HepG2 (cell line): ENCODE measurements at regions not wholly inside any gene's neighbourhood (a gene's known extent, or its start where the extent isn't known, plus 50 kb on each side); places are given as distances from the start of the nearest gene placed in this dataset.

Source experiments
- ATAC-seq: fragments of 200-7000 bp; cut with Tn5 transposase; 3 replicates; pipeline ENCODE4 v1.9.1; 2020; ENCODE audit warnings: mild to moderate bottlenecking, moderate library complexity
- BruUV-seq: library from RNA; stranded (reverse); fragments of 400-500 nt; replicated peaks from 2 replicates; lab custom pipeline; 2021; lab: Mats Ljungman, UMichigan
- CTCF ChIA-PET: fragments of 300-600 bp; formaldehyde crosslinking; extraction: SDS; loops from one replicate; lab custom pipeline; 2021; ENCODE audit warnings: low total read pairs, inconsistent platforms, low intra/inter-chr PET ratio; lab: Yijun Ruan, JAX
- POLR2A ChIA-PET: fragments of 350-600 bp; sonication (Branson Sonifier 250); formaldehyde crosslinking; loops from one replicate; lab custom pipeline; 2020; ENCODE audit warnings: antibody characterized with exemption, inconsistent platforms; lab: Yijun Ruan, JAX
- DNase-seq: peaks from one replicate; pipeline ENCODE4 v3.0.0-alpha.2; 2015; ENCODE audit warnings: low spot score
- FAIRE-seq: peaks from 3 replicates; lab custom pipeline; 2011; peaks lifted over from hg19 to GRCh38; lab: Jason Lieb, UNC
- H2AFZ ChIP-seq: one replicate; pipeline ENCODE4 v1.6.1; 2011; ENCODE audit warnings: low read length, inconsistent platforms
- H3K27ac ChIP-seq: fragments of 300-600 bp; 3 replicates; pipeline ENCODE4 v1.8.0; 2011; ENCODE audit warnings: mixed run types, mild to moderate bottlenecking, mixed read lengths, low read length, inconsistent platforms; ENCODE audit not compliant: insufficient read depth; ENCODE audit errors: extremely low read length
- H3K27me3 ChIP-seq, 2 experiments: fragments of 200-600 bp in 1 of 2; 2 replicates in 1 of 2; 3 replicates in 1 of 2; pipeline versions ENCODE4 v1.6.0 to v1.8.0; 2011; ENCODE audit warnings: low read length in 2 of 2, mild to moderate bottlenecking in 2 of 2, moderate library complexity in 2 of 2, inconsistent platforms in 1 of 2; ENCODE audit not compliant: insufficient read depth in 2 of 2, control insufficient read depth in 1 of 2
- H3K36me3 ChIP-seq, 2 experiments: fragments of 200-600 bp in 1 of 2; replicated peaks in 1 of 2; 2 replicates in 1 of 2; 3 replicates in 1 of 2; pipeline versions ENCODE4 v1.5.1 to v1.8.0; 2011; ENCODE audit warnings: low read length in 2 of 2, inconsistent platforms in 1 of 2; ENCODE audit not compliant: insufficient read depth in 2 of 2, control insufficient read depth in 1 of 2
- H3K4me1 ChIP-seq: 2 replicates; pipeline ENCODE4 v1.5.1; 2012; ENCODE audit warnings: low read length, inconsistent platforms; ENCODE audit not compliant: insufficient read depth
- H3K4me2 ChIP-seq: 2 replicates; pipeline ENCODE4 v1.6.0; 2011; ENCODE audit warnings: low read depth, low read length, inconsistent platforms
- H3K4me3 ChIP-seq, 3 experiments: fragments of 200-600 bp in 1 of 3; sonication (generic), shearing (Covaris generic) in 1 of 3; replicated peaks in 1 of 3; 2 replicates each; pipeline ENCODE4 v1.5.1; 2011 to 2016; ENCODE audit warnings: low read length in 3 of 3, inconsistent platforms in 2 of 3, low read depth in 2 of 3, mild to moderate bottlenecking in 2 of 3, control low read depth in 1 of 3, mixed read lengths in 1 of 3; ENCODE audit not compliant: insufficient read depth in 1 of 3
- H3K79me2 ChIP-seq: one replicate; pipeline ENCODE4 v1.6.1; 2011; ENCODE audit warnings: low read length, inconsistent platforms; ENCODE audit not compliant: insufficient read depth
- H3K9ac ChIP-seq: 2 replicates; pipeline ENCODE4 v1.6.0; 2011; ENCODE audit warnings: mild to moderate bottlenecking, low read depth, low read length, inconsistent platforms; ENCODE audit not compliant: insufficient read depth
- H3K9me3 ChIP-seq: 2 replicates; pipeline ENCODE4 v1.5.1; 2012; ENCODE audit warnings: mild to moderate bottlenecking, low read length
- H4K20me1 ChIP-seq: 2 replicates; pipeline ENCODE4 v1.6.0; 2011; ENCODE audit warnings: inconsistent platforms, mild to moderate bottlenecking, low read length, moderate library complexity; ENCODE audit not compliant: insufficient read depth
- DMAP1 ChIP-seq: IDR thresholded peaks from 2 replicates; pipeline ENCODE4 v1.6.1; 2016
- E2F1 ChIP-seq: sonication (generic); formaldehyde crosslinking; IDR thresholded peaks from 2 replicates; pipeline ENCODE4 v1.5.0; 2020; ENCODE audit warnings: missing genetic modification reagents
- ELF4 ChIP-seq: sonication (generic); formaldehyde crosslinking; IDR thresholded peaks from 2 replicates; pipeline ENCODE4 v1.5.0; 2020; ENCODE audit warnings: missing genetic modification reagents, mild to moderate bottlenecking, moderate library complexity, borderline replicate concordance
- EZH2 ChIP-seq: conservative IDR thresholded peaks from 2 replicates; pipeline ENCODE4 v1.6.1; 2012; ENCODE audit warnings: mild to moderate bottlenecking, low read depth, low read length, moderate library complexity
- GPBP1L1 ChIP-seq: sonication (generic); formaldehyde crosslinking; IDR thresholded peaks from 2 replicates; pipeline ENCODE4 v1.5.0; 2020; ENCODE audit warnings: mild to moderate bottlenecking, missing genetic modification reagents
- HNF4A ChIP-seq: sonication (generic); formaldehyde crosslinking; IDR thresholded peaks from 2 replicates; pipeline ENCODE4 v1.4.0; 2020; ENCODE audit warnings: missing genetic modification reagents
- KMT2B ChIP-seq: IDR thresholded peaks from 2 replicates; pipeline ENCODE4 v1.6.1; 2016; ENCODE audit warnings: missing genetic modification reagents, missing compliant biosample characterization
- MXD1 ChIP-seq: sonication (generic); formaldehyde crosslinking; IDR thresholded peaks from 2 replicates; pipeline ENCODE4 v1.4.0; 2020; ENCODE audit warnings: mild to moderate bottlenecking, missing genetic modification reagents
- NFYC ChIP-seq: IDR thresholded peaks from 2 replicates; pipeline ENCODE4 v1.6.1; 2016; ENCODE audit warnings: missing genetic modification reagents, missing compliant biosample characterization
- PITX1 ChIP-seq: sonication (generic); formaldehyde crosslinking; IDR thresholded peaks from 2 replicates; pipeline ENCODE4 v1.5.1; 2020; ENCODE audit warnings: mild to moderate bottlenecking, missing genetic modification reagents
- POLR2A ChIP-seq, 2 experiments: IDR thresholded peaks; 2 replicates each; pipeline ENCODE4 v1.6.1; 2011; ENCODE audit warnings: low read depth in 2 of 2, low read length in 2 of 2, mild to moderate bottlenecking in 1 of 2, moderate library complexity in 1 of 2; ENCODE audit not compliant: insufficient read depth in 1 of 2
- REXO4 ChIP-seq: sonication (generic); formaldehyde crosslinking; IDR thresholded peaks from 2 replicates; pipeline ENCODE4 v1.8.0; 2022; ENCODE audit warnings: missing genetic modification reagents, mild to moderate bottlenecking, borderline replicate concordance
- ZNF18 ChIP-seq: sonication (generic); formaldehyde crosslinking; IDR thresholded peaks from 2 replicates; pipeline ENCODE4 v1.8.0; 2022; ENCODE audit warnings: mild to moderate bottlenecking, missing genetic modification reagents; ENCODE audit not compliant: insufficient replicate concordance
- ZNF597 ChIP-seq: sonication (generic); formaldehyde crosslinking; IDR thresholded peaks from 2 replicates; pipeline ENCODE4 v1.5.0; 2020; ENCODE audit warnings: missing genetic modification reagents
- ZNF737 ChIP-seq: sonication (generic); formaldehyde crosslinking; IDR thresholded peaks from 2 replicates; pipeline ENCODE4 v1.5.0; 2020; ENCODE audit warnings: missing genetic modification reagents, mild to moderate bottlenecking, borderline replicate concordance
- ZNF75D ChIP-seq: sonication (generic); formaldehyde crosslinking; IDR thresholded peaks from 2 replicates; pipeline ENCODE4 v1.8.1; 2023; ENCODE audit warnings: missing genetic modification reagents, mild to moderate bottlenecking, borderline replicate concordance
- WGBS: methylation state at CpG from one replicate; pipeline ENCODE4 v1.1.6; 2017; ENCODE audit warnings: low lambda C conversion rate; 5-methylcytosine and 5-hydroxymethylcytosine counted together
- in situ Hi-C: cut with HindIII; loops from 2 replicates; pipeline ENCODE4 v1.10.0; 2017; ENCODE audit warnings: low pct_unique_long_range_greater_than_20kb; ENCODE audit not compliant: extremely low pct_ligation_motif_present
- intact Hi-C: fragments of 100-400 bp; cut with micrococcal nuclease; formaldehyde crosslinking; loops from one replicate; pipeline ENCODE4 v1.10.0; 2022; ENCODE audit not compliant: unreplicated experiment

GRCh38 chr4:136806844-136807243, 725.5 kb downstream of the PCDH18 start (continued):
- TF ChIP-seq ZNF597 (no peak), GPBP1L1 (CRISPR knock-in tag) (no peak), ELF4 (no peak), EZH2 (no peak), DMAP1 (no peak), REXO4 (CRISPR knock-in tag) (no peak), PITX1 (CRISPR knock-in tag) (no peak)

- intact Hi-C loops: no loop called here
These were observed 726.7 kb downstream of the PCDH18 start for GRCh38 chr4:136805617-136806016.

More at GRCh38 chr4:136805617-136806016, 726.7 kb downstream of the PCDH18 start:
- ATAC-seq (no peak), DNase-seq (no peak), FAIRE-seq (no peak)
- H3K27me3 ChIP-seq: no peaks in the 10 kb centered on the region
- BruUV-seq: no TSS peak
- no peak overlapping the region for H3K9ac ChIP-seq
- ChIA-PET CTCF (no interaction called here), POLR2A (no interaction called here)
- no peaks in the 10 kb centered on the region for H3K36me3 ChIP-seq
- no peaks in the 10 kb centered on the region for H3K4me1 ChIP-seq
- H3K4me3 ChIP-seq: no peak overlapping the region
- in situ Hi-C loops: no loop called here
- no peaks in the 10 kb centered on the region for H3K9me3 ChIP-seq
- H3K4me2 ChIP-seq: no peak overlapping the region
- TF ChIP-seq NFYC: no peak
- no peak for TF ChIP-seq HNF4A
- TF ChIP-seq KMT2B (CRISPR knock-in tag): no peak
- no peak for TF ChIP-seq ZNF18
- TF ChIP-seq E2F1 (CRISPR knock-in tag): no peak
- TF ChIP-seq ZNF737 (CRISPR knock-in tag): no peak
- no peak for TF ChIP-seq POLR2A (IDR thresholded peaks at IDR 0.05; ENCODE audit: insufficient read depth in 1 of 2, low read depth in 2 of 2, low read length in 2 of 2)
- TF ChIP-seq MXD1 (CRISPR knock-in tag): no peak
- no peak for TF ChIP-seq ZNF75D
- H3K27ac ChIP-seq: no peak overlapping the region
- no peaks in the 10 kb centered on the region for H3K79me2 ChIP-seq
- no peaks in the 10 kb centered on the region for H4K20me1 ChIP-seq
- no peak overlapping the region for H2AFZ ChIP-seq
- 20% methylated on average over 1 of the region's 2 CpGs for WGBS
